NCI-H446 treated with DMSO at 0.1 percent for 48 hours (cell line): ENCODE measurements at regions not wholly inside any gene's neighbourhood (a gene's known extent, or its start where the extent isn't known, plus 50 kb on each side); places are given as distances from the start of the nearest gene placed in this dataset.

Experiments used
- DNase-seq: peaks from one replicate; lab custom pipeline; 2025; lab: John Stamatoyannopoulos, UW

- no peak for DNase-seq
These were observed 153.9 kb upstream of the MEF2C start for GRCh38 chr5:89036704-89037489.

GRCh38 chr5:89036166-89036565 lies 153.2 kb upstream of the MEF2C start:
- DNase-seq, result no peak

- DNase-seq, result no peak
These were observed 151.6 kb upstream of the MEF2C start for GRCh38 chr5:89034588-89034987.

- no peak for DNase-seq
These were observed 147.8 kb upstream of the MEF2C start for GRCh38 chr5:89030798-89031197.

- DNase-seq, result no peak
These were observed 145.8 kb upstream of the MEF2C start for GRCh38 chr5:89028595-89029285.

- no peak for DNase-seq
These were observed 141.1 kb upstream of the MEF2C start for GRCh38 chr5:89024045-89024444.

- DNase-seq, result peak; percentile 18
These were observed 138.1 kb upstream of the MEF2C start for GRCh38 chr5:89020926-89021610.

GRCh38 chr5:89016741-89017303 lies 133.8 kb upstream of the MEF2C start:
- DNase-seq, result no peak

GRCh38 chr5:89015409-89015808 lies 132.4 kb upstream of the MEF2C start:
- DNase-seq, result no peak

- no peak for DNase-seq
These were observed 129.1 kb upstream of the MEF2C start for GRCh38 chr5:89011778-89012711.

GRCh38 chr5:89010512-89010911 lies 127.5 kb upstream of the MEF2C start:
- no peak for DNase-seq

GRCh38 chr5:89008291-89008690 lies 125.3 kb upstream of the MEF2C start:
- DNase-seq, result no peak

GRCh38 chr5:89005990-89006389 lies 123.0 kb upstream of the MEF2C start:
- DNase-seq, result no peak

- DNase-seq, result no peak
These were observed 121.4 kb upstream of the MEF2C start for GRCh38 chr5:89004379-89004778.

GRCh38 chr5:89003563-89004036 lies 120.6 kb upstream of the MEF2C start:
- no peak for DNase-seq

GRCh38 chr5:88999853-89000252 lies 116.9 kb upstream of the MEF2C start:
- DNase-seq, result no peak

- DNase-seq, result no peak
These were observed 115.0 kb upstream of the MEF2C start for GRCh38 chr5:88997937-88998336.

GRCh38 chr5:88984040-88984439 lies 101.1 kb upstream of the MEF2C start:
- DNase-seq, result no peak

GRCh38 chr5:88979726-88980125 lies 96.7 kb upstream of the MEF2C start:
- DNase-seq, result no peak

- DNase-seq, result no peak
These were observed 96.3 kb upstream of the MEF2C start for GRCh38 chr5:88979244-88979643.

GRCh38 chr5:88976914-88977313 lies 93.9 kb upstream of the MEF2C start:
- DNase-seq, result no peak
